T follicular helper cell (primary cell): ENCODE measurements at regions not wholly inside any gene's neighbourhood (a gene's known extent, or its start where the extent isn't known, plus 50 kb on each side); places are given as distances from the start of the nearest gene placed in this dataset.

ENCODE experiments used
- DNase-seq: peaks from one replicate; pipeline ENCODE4 v3.0.0-alpha.2; 2020; ENCODE audit warnings: low read depth

DNA sequence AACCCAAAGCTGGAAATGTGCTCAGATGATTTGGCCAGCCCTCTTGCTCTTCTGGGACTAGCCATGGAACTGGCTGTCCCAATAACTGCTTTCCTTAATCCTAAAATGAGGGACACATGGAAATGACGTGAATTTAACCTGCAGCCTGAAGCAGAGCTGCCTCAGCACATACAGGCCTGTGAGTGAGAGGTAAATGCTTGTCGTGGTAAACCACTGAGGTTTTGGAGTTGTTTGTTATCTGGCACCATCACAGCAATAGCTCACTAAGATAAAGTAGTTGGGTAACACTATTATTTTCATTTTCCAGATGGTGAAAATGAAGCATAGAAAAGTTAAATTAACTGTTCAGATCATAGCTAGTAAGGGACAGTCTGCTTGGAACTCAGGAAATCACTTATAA is 333.4 kb upstream of the CHD6 start:
- no peak for DNase-seq

DNA sequence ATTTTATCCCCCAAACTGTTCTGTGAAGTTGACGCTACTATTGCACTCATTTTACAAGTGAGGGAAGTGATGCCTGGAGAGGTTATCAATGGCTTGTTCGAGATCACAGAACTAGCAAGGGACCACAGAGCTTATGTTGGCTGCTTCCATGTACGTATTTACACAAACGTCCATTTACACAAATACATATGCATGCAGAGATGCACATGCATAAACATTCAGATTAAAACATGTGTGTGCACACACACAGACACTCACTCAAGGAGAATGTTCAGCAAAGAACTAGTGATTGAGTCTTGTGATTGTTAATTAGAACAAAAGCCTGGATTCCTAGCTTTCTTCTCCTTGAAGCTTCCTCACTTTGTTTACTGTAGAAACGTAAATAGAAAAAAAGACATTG is 321.5 kb upstream of the CHD6 start:
- no peak for DNase-seq

DNA sequence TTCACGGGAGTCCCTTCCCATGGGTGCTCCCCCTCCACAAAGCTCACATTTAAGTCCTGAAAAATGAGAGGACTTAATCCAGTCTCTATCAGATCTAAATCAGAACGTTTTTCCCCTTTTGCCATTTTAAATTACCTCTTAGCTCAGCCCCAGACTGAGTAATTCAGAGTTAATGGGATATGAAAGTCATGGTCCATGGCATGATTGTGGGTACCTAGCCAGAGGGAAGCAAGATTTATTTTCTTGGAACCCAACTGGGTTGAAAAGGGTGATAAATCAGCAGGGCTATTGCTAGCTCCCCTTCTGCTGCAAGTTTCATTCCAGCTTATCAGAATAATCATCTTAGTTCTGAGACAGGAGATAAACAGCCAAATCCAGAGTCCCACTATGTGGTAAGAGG is 320.2 kb upstream of the CHD6 start:
- DNase-seq, result no peak

DNA sequence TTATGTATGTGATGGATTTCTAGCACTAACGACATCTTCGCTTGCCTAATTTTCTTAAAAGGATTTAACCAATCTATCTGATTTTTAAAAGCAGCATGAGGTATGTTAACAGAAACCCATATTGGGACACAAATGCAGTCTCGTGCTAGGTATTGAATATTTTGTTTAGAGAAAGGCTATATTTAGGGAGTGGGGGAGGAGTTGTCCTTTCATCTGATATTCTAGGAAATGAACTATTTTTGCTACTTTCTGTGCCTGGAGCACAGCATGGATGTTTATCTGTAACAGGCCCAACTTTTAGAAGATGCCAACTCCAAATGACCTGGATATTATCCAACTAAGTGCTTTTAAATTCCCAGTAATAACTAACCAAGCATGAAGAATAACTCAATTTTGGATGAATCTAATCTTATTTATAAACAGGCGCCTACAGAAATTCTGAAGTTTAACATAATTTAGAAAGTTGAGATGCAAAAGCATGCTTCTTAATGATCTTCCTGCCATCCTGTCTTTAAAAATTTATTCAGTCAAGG is 317.1 kb upstream of the CHD6 start:
- no peak for DNase-seq

DNA sequence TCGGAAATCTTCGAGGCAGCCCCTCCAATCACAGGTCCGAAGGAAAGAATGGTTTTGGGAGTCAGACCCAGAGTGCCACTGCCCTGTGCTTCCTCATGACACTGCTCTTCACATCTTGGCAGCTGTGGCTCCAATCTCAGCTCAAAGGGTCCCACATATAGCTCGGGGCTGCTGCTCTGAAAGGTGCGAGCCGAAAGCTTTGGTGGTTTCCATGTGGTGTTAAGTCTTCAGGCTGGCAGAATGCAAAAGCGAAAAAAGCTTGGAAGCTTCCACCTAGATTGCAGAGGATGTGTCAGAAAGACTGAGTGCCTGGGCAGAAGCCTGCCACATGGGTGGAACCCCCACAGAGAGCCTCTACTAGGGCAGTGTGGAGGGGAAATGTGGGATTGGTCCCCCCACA is 314.3 kb upstream of the CHD6 start:
- no peak for DNase-seq

DNA sequence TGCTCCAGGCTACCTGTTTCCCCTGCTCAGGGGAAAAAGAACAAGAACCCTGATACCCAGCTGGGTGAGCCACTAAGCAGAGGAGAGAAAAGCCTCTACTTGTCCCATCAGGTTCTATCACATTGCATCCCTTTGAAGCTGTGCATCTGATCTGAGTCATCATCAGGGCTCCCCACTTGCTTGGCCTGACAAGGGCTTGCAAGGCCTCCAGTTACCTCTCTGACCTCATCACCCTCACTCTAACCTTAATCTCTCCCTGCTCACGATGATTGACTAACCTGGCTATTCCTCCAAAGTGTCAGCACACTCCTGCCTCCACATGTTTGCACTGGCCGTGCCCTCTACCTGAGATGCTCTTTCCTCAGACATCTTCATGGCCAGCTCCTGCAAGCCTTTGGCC is 309.5 kb upstream of the CHD6 start:
- no peak for DNase-seq

DNA sequence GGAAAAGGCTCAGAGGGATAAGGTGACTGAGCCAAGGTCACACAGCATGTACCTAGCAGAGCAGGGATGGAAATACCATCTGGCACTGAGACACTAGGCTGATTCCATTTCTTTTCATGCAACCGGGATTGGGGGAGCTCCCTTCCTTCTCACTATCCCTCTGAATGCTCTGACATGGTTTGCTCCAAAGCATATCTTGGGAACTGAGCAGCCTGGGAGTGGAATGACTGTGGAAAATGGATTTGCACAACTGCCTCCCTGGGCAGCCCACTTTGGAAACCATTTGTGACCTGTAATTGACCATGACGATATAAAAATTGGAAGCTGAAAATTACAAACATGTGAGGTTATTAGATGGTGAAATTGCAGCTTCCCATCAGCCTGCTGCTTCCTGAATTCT is 309.0 kb upstream of the CHD6 start:
- no peak for DNase-seq

DNA sequence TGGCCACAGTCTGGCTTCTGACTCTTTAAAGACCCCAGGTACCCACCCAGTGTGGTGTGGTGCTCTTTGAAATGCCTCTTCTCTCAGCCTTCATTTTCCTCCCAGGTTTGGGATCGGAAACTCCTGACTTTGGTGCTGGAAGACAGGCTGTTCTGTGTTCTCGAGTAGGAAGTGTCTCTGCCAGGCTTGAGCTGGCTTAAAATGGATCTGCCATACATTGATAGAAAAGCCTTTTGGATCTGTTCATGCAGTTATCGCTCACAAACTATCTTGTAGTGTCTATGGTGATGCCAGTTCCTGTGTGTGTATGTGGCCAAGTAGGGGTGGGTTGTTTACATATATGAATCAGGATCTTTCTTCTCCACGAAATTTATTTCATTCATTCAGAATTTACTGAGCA is 307.3 kb upstream of the CHD6 start:
- DNase-seq, result no peak

DNA sequence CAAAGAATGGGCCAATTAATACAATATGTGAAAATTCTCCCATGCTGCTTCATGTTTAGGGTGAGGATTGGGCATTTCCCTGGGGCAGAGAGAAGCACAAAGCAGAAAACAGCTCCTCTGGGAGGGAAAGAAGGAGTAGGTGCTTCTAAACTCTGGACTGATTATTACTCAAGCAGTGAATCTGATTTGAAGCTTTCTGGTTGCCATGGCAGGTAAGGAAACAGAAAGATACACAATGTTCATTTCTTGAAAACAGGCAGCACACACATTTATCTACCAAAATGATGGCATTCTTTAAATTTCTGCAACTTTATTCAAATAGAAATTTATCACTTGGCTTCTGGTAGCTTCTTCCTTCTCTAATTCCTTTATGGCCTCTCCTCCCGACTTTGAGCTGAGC is 305.4 kb upstream of the CHD6 start:
- no peak for DNase-seq

DNA sequence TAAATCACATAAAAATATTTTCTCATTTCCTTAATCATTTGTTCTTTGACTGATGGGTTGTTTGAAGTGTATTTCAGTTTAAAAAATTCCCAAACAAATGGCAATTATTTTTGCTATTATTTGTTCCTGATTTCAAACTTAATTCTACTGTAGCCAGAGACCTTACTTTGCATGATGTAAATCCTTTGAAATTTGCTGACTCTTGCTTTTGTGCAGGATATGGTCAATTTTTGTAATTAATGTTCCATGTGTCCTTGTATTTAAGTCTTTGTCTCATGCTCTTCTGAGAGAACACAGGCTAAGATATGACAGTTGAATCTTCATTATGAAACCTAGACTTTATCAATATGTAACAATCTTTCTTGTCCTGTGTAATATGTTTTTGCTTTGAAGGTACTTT is 295.0 kb upstream of the CHD6 start:
- no peak for DNase-seq

DNA sequence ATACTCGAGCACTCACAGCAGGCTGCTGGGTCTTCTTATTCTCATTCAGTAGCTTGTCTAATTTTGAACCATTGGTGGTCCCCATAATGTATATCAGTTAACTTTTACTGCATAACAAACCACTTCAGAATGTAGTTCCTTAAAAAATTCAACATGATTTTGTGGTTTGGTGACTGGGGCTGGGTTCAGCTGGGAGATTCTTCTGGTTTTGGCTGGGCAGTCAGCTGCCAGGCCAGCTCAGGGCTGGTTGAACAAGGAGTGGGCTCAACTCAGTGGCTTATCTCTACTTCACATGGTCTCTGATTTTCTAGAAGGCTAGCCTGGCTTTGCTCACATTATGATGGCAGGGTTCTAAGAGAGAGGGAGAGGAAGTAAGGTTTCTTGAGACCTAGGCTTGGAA is 292.4 kb upstream of the CHD6 start:
- no peak for DNase-seq

DNA sequence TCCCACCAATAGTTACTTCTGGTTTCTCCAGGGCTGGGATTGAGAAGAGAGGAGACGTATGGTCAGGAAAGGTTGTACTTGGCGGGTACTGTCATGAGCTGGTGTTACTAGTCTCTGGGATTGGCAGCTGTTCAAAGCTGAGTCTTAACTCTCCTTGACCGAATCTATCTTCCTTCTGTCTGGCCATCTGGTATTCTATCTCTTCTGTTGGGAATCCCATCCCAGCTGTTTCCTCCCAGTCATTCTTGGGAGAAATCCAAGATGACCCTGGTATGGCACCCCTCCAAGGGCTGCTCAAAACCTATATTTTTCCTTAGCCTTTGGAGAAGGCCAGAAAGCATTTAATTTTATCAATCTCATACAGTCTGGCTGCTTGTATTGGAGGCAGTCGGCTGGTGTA is 287.0 kb upstream of the CHD6 start:
- DNase-seq, result no peak

DNA sequence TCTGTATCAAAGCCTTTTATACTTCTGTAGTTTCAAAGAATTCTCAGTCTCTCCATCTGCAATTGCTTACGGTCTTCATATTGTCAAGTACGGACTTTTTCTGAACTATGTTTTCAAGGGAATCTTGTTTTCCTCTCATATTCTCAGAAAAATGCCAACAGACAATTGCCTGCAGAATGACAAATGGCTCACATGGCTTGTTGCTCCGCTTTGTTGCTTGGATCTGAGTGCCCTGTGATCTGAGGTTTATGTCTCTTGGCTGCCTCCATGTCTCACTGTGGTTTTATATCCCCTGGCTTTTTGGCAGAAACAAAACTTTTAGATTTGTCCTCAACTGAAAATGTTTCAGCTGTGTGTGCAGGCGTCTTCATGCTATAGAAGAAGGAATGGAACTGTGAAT is 285.4 kb upstream of the CHD6 start:
- DNase-seq, result no peak

DNA sequence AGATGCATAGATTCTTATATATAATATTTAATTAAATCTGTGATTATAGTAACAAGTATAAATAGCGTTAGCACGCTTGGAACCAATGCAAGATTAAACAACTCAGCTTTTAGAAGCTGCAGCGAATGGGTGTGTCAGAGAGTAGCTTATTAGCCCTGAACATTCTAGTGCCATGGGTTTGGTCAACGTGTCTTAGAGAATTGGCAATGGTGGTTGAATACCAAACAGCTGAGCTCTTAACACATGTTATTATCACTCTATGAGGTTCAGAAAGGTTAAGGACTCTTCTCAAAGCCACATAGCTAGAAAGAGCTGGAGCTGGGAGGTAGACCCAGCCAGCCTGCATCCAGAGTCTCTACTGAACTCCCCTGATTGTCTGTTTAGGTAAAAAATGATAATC is 284.2 kb upstream of the CHD6 start:
- DNase-seq, result no peak

DNA sequence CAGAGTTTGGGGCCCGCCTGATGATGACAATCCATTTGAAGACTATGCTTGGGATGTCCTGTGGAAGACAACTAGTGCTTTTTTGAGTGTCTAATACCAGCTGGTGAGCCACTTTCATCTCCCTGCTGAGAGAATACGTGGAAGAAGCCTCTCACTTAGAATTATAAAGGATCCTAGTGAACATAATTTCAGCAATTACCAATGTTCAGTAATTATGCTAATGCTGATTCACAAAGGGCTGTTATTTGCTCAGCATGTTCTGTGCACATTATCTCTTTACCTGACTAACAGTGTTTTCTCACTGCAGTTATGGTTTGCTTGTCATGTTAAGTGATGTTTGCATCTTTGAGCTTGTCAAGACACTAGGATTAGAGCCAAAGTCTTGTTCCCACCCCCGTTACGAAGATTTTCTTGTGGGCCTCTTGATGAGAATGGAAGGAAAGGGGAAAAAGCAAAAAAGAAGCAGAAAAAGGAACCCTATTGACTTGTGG is 282.1 kb upstream of the CHD6 start:
- no peak for DNase-seq

DNA sequence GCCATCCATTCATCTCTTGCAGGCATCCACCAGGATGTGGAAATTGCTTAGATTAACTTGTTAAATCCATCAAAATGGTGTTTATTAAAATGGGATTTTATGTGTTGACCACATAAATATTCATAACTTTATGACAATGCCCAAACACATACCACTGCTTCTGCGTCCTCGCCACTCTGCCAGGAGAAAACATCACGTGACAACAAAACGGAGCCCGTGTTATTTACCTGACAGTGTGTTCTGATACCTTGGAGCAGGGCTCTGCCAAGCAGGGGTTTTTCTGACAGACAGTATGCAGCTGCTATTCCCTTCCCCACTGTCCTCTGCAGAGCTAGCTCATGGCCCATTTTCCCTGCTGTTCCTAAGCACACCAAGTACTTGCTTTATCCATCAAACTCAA is 279.5 kb upstream of the CHD6 start:
- DNase-seq, result no peak

DNA sequence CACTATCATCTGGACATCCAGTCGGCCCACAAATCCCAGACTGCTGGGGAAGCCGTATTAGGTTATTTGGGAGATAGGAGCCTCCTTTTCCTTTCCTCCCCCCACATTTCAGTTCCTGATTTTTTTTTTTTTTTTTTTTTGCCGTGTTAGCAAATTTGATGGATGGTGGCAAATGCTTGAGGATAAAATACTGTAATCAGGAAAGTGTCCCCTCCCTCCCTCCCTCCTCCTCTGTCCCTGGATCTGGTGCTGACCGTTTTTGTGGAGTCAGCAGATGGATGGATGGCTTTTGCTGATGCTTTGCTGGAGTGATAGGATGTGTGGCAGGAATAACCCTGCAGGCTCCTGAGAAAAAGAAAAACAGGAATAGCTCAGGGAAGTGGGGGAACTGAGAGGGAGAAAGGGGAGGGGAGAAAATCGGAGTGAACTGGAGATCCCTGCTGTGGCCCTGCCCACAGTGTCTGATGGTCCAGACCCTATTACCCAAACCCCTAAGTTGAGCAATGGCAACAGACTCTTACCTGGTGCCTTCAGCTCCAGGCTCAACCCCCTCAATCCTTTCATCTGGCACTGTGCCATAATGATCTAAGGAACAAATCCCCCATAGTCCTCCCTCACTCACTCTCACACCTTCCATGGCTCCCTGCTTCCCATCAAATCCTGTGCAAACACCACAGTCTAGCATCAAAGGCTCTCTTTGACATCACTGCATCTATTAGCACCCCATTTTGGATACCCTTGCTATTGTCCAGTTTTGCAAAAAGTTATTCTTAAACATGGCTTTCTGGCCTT is 277.3 kb upstream of the CHD6 start:
- DNase-seq, result no peak

DNA sequence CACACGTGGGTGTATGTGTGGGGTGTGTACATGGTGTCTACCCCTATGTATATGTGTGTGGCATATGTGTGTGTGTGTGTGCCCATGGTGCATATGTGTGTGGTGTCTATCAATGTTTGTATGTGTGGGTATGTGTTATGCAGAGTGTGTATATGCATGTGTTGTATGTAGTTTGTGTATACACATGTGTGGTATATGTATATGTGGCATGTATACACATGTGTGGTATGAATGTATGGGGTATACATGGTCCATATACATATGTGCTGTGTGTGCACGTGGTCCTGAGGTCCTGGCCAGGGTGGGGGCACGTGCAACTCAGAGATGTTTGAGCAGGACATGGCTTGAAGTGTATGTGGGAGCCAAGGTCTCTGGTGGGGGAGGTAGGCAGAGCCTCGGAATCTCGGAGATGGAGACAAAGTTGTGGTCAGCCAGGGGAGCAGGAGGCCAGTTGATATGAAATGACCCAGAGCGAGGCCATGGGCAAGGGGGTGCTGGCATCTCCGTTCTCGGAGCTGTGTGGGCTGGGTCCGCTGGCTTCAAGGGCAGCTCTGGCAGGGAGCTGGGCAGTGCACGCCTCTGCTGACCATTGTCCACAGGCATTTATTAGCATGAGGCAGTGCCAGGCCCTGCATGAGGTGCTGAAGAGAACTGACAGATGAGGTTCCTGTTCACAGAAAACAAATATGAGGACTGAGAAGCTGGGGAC is 276.2 kb upstream of the CHD6 start:
- DNase-seq, result no peak

DNA sequence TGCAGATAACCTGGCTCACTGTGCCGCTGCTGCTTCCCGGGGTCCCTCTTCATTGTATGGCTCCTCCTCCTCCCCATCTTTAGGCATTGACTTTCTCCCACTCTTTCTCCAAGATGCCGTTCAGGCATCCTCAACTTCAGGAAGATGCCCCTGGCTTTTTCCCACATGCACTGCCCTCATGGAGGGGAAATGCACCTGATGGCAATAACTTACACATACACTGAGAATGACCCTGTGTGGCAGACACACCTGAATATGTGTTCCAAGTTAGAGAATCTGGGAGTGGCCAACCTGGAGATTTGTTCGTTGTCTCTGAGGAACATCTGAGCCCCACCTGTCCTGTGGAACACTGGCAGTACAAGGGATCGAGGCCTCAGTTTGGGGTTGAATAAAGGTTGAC is 273.9 kb upstream of the CHD6 start:
- no peak for DNase-seq

DNA sequence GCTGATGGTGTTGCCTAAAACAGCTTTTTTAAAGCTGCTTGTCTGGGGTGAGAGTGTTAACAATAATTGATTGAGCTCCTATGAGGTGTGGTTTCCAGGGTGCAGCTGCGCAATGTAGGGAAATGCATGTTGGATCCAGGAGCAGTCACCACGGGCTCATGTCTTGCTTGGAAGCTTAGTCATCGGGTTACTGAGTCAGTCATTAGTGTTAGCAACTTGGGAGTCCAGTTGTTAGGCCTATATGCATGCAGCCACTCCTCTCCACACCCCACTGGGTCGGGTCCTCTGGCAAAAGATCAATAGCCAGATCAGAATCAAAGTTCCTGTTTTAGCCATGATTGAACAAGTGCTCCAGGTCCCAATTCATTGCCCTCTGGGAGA is 271.7 kb upstream of the CHD6 start:
- DNase-seq, result no peak

DNA sequence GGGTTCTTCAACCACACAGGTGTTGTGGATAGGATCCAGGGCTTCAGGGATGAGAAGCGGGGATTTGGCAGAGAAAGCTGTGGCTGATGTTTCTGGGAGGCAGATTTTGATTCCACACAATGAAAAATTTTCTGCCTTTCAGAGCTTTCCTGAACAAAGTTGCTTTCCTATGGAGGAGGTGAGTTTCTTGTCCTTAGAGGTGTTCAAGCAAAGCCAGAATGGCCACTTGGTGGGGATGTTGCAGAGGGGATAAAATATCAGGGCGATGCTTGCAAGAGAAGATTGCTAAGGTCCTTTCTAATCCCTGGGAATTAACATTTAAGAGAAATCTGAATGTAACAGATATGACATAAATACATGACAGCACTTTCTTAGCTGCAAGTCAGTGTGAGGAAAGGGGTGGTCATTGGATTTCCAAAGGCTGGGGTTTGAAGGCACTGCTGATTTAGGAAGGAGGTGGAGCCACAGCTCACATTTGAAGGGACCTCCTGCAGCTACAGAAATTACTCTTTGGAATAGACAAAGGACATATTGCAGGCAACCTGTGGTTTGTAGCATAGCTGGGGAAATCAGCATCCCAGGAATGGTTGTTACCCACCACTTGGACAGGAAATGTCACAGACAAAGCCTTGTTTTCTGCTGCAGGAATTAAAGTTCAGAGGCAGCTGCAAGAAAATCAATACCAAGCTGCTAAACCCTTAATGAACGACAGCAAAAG is 271.1 kb upstream of the CHD6 start:
- no peak for DNase-seq

DNA sequence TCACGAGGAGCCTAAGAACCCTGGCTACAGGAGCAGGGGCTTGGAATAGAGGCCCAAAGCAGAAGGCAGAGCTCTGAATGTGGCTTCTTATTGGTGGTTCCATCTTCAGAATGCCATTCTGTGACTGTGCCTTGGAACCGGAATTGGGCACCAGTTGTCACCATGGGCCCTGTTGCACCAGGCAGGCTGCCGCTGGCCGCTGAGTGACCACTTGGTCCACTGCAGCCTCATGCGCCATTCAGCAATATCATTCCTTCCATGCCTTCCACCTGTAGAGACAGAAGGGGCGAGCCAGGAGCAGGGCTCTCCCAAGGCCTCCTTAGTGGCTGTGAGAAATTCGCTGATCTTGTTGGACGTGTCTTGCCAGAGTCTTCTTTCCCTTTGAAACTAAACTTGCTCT is 270.3 kb upstream of the CHD6 start:
- DNase-seq, result no peak

DNA sequence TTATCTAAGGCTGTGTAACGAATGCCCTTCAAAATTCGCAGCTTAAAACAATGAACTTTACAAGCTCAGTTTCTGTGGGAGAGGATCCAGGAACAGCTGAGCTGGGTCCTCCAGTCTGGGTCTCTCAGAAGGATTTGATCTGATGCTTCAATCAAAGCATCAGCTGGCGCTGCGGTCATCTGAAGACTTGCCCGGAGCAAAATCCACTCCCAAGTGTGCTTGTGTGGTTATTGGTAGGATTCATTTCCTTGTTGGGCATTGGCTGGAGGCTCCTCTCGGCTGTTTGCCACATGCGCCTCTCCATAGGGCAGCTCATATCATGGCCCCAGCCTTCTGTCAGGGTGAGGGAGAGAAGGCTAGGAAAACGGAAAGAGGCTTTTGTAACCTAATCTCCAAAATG is 269.3 kb upstream of the CHD6 start:
- no peak for DNase-seq
